HG03039 (cell line): ENCODE measurements at regions not wholly inside any gene's neighbourhood (a gene's known extent, or its start where the extent isn't known, plus 50 kb on each side); places are given as distances from the start of the nearest gene placed in this dataset.

Experiments
- ATAC-seq: cut with Tn5 transposase; IDR thresholded peaks from one replicate; pipeline ENCODE4 v1.9.1; 2021; ENCODE audit warnings: mild to moderate bottlenecking, moderate library complexity; ENCODE audit not compliant: unreplicated experiment

DNA sequence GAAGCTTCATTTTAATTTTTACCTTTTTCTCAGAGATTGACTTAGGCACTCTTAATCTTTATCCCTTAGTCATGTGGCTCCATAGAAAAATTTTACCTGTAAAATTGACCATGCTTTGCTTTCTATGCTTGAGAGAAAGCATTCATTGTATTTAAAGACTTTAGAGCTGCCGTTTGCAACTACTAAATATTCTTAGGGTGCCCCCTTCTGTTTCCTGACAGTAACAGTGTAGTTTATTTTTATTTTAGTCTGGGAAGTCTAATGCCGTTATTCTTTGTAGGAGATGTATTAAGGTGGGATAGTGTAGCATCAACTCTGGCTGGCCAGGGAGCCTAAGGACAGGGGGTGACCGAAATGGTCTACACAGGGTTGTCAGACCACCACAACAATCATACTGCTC is 84.5 kb upstream of the SYNPR start:
- ATAC-seq, result no peak

DNA sequence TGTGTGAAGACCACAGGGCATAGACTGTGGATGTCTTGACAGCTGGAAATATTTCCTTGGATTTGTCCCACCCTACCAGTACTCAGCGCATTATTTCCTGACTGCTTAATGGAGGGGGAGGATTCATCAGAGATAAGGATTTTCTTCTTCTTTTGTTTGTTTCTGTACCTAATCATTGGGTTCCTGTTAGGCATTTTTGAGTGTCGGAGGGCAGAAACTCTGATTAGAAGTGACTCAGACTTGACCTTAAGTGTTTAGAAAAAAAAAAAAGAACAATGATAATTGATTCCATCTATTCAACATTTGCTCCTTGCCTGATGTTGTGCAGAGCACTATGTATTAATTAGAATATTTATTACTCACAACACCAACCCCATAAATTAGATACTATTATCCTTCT is 78.5 kb upstream of the SYNPR start:
- ATAC-seq, result no peak

DNA sequence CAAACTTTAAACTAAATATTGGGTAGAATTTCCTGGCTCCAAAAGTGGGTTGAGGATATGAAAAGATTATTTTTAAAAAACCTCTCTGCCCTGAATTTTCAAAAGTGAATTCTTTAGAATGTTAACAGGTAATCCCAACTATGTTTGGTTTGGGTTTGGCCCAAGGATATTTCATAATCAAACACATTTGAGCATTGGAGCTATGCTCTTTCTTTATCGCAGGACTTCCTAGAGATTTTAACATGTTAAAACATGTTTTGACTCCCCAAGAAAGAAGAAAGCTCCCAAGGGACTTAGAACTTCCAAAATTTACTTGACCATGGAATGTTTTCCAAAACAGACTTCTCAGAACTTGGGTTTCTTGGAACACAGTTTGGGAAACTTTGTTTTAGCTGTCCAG is 75.6 kb upstream of the SYNPR start:
- ATAC-seq, result no peak

DNA sequence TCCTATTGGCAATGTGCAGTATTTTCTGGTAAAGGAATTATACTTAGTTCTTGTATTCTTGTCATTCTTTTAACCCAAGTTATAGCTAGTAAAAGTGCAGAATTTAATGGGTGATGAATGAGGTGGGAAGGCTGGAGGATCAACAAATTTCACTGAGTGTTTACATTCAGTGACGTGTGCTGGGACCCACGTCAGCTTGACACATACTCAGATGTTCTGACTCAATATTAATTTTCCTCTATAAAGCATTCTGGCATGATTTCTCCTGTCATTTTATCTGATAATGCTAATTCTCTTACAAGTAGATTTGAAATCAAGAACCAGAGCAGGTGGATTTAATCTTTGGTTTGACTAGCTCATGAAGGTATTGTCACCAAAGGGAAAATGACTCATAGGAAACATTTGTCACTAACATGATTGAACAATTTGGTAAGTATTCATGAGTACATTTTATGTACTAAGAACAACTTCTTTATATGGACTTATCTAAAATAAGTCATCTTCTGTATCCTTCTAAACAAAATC is 71.0 kb upstream of the SYNPR start:
- no peak for ATAC-seq

DNA sequence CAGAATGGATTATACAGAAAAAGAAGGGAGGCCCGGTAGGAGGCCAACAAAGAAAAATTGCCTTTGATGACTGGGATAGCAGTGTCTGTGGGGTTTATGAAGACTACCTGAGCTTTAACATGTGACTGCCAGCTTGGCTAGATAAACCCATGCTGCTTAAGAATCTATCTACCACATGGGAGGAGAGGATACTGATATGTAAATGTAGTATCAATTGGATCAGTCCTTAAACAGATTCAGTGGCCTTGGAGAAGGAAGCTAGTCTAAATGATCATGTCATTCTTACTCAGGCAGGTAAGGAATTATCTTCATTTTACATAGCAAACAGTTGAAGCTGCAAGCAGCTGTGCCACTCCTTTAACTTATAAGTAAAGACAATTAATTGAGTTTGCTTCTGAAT is 50.0 kb upstream of the SYNPR start:
- no peak for ATAC-seq
